A549 (cell line): ENCODE measurements at regions not wholly inside any gene's neighbourhood (a gene's known extent, or its start where the extent isn't known, plus 50 kb on each side); places are given as distances from the start of the nearest gene placed in this dataset.
A peak's percentile ranks its signal among the peaks of the same experiment; 100 is the strongest.

Experiments
- ATAC-seq, 2 experiments: fragments of 200-7000 bp in 1 of 2; fragments of >200 bp in 1 of 2; cut with Nextera tagmentation in 1 of 2; cut with Tn5 transposase in 1 of 2; 3 replicates each; pipeline versions ENCODE4 v1.8.0 to v1.9.1; 2018 to 2020; ENCODE audit warnings: mild to moderate bottlenecking in 1 of 2, moderate library complexity in 1 of 2
- CTCF ChIA-PET: fragments of 300-600 bp; sonication (Branson Sonifier 250); formaldehyde crosslinking; extraction: SDS; loops from one replicate; lab custom pipeline; 2021; ENCODE audit warnings: antibody characterized with exemption, inconsistent platforms; lab: Yijun Ruan, JAX
- POLR2A ChIA-PET: fragments of 350-600 bp; formaldehyde crosslinking; extraction: SDS; loops from one replicate; lab custom pipeline; 2021; ENCODE audit warnings: antibody characterized with exemption, inconsistent platforms; lab: Yijun Ruan, JAX
- DNase-seq, 2 experiments: peaks; one replicate each; pipeline versions ENCODE4 v3.0.0 to v3.0.0-alpha.2; 2011 to 2016; ENCODE audit warnings: low read depth in 1 of 2, low spot score in 1 of 2
- FAIRE-seq: peaks from 2 replicates; lab custom pipeline; 2011; peaks lifted over from hg19 to GRCh38; lab: Jason Lieb, UNC
- H3K27ac ChIP-seq, 2 experiments: fragments of >200 bp; sonication (Bioruptor Twin); formaldehyde crosslinking; 3 replicates each; pipeline ENCODE4 v1.5.1; 2016 to 2017
- H3K4me1 ChIP-seq: fragments of >200 bp; sonication (Bioruptor Twin); formaldehyde crosslinking; 3 replicates; pipeline ENCODE4 v1.6.1; 2016
- H3K4me2 ChIP-seq: fragments of >200 bp; sonication (Bioruptor Twin); formaldehyde crosslinking; 3 replicates; pipeline ENCODE4 v1.6.1; 2016
- H3K4me3 ChIP-seq: fragments of >200 bp; sonication (Bioruptor Twin); formaldehyde crosslinking; 3 replicates; pipeline ENCODE4 v1.5.1; 2016
- H3K9me3 ChIP-seq: fragments of >200 bp; sonication (Bioruptor Twin); formaldehyde crosslinking; 3 replicates; pipeline ENCODE4 v1.6.1; 2016
- CBX2 ChIP-seq: fragments of 200-600 bp; sonication (generic); IDR thresholded peaks from 2 replicates; pipeline ENCODE4 v1.6.1; 2016; ENCODE audit warnings: low read depth, mild to moderate bottlenecking, borderline replicate concordance
- CEBPB ChIP-seq, 2 experiments: fragments of >200 bp in 1 of 2; sonication (Bioruptor Twin) in 1 of 2; formaldehyde crosslinking in 1 of 2; IDR thresholded peaks; 2 replicates each; pipeline ENCODE4 v1.6.1; 2012 to 2016
- CTCF ChIP-seq: fragments of >200 bp; sonication (Bioruptor Twin); formaldehyde crosslinking; IDR thresholded peaks from 3 replicates; pipeline ENCODE4 v1.5.1; 2016
- ELK1 ChIP-seq: fragments of 150-350 bp; IDR thresholded peaks from 2 replicates; pipeline ENCODE4 v1.6.1; 2014; ENCODE audit warnings: low read depth, mild to moderate bottlenecking, low read length
- FOSL2 ChIP-seq, 2 experiments: fragments of 450-650 bp in 1 of 2; fragments of >200 bp in 1 of 2; sonication (Bioruptor Twin) in 1 of 2; formaldehyde crosslinking; IDR thresholded peaks; 2 replicates each; pipeline versions ENCODE4 v1.5.0 to v1.6.1; 2016 to 2020; ENCODE audit warnings: mild to moderate bottlenecking in 1 of 2, moderate library complexity in 1 of 2
- GATA3 ChIP-seq: IDR thresholded peaks from 2 replicates; pipeline ENCODE4 v1.6.1; 2012; ENCODE audit warnings: borderline replicate concordance
- HES2 ChIP-seq: fragments of >200 bp; sonication (Bioruptor Twin); formaldehyde crosslinking; IDR thresholded peaks from 2 replicates; pipeline ENCODE4 v1.6.1; 2016
- HOXB5 ChIP-seq: fragments of 250-450 bp; sonication (Bioruptor Pico); IDR thresholded peaks from 2 replicates; pipeline ENCODE4 v1.5.0; 2020; ENCODE audit warnings: mild to moderate bottlenecking, moderate library complexity
- JUN ChIP-seq, 2 experiments: fragments of >200 bp; sonication (Bioruptor Twin); formaldehyde crosslinking; IDR thresholded peaks; 2 replicates in 1 of 2; 3 replicates in 1 of 2; pipeline ENCODE4 v1.6.1; 2016 to 2017
- MAZ ChIP-seq: fragments of 150-350 bp; IDR thresholded peaks from 2 replicates; pipeline ENCODE4 v1.6.1; 2014; ENCODE audit warnings: antibody characterized with exemption, low read depth, low read length, borderline replicate concordance
- NFE2L2 ChIP-seq: fragments of 150-350 bp; conservative IDR thresholded peaks from 2 replicates; pipeline ENCODE4 v1.6.1; 2014; ENCODE audit warnings: low read length
- NPAS2 ChIP-seq: fragments of 250-450 bp; sonication (Bioruptor Pico); IDR thresholded peaks from 2 replicates; pipeline ENCODE4 v1.8.0; 2022; ENCODE audit warnings: mild to moderate bottlenecking, moderate library complexity, borderline replicate concordance
- NR3C1 ChIP-seq: fragments of >200 bp; sonication (Bioruptor Twin); formaldehyde crosslinking; IDR thresholded peaks from 3 replicates; pipeline ENCODE4 v1.6.1; 2017
- PHF8 ChIP-seq: fragments of 200-600 bp; sonication (generic); IDR thresholded peaks from 2 replicates; pipeline ENCODE4 v1.6.1; 2016; ENCODE audit warnings: low read depth, mild to moderate bottlenecking, antibody characterized with exemption, moderate library complexity, borderline replicate concordance
- POLR2A ChIP-seq: IDR thresholded peaks from 2 replicates; pipeline ENCODE4 v1.6.1; 2012; ENCODE audit warnings: mild to moderate bottlenecking, low read length
- RAD21 ChIP-seq, 2 experiments: fragments of >200 bp in 1 of 2; sonication (Bioruptor Twin) in 1 of 2; formaldehyde crosslinking in 1 of 2; IDR thresholded peaks in 1 of 2; conservative IDR thresholded peaks in 1 of 2; 2 replicates in 1 of 2; 3 replicates in 1 of 2; pipeline ENCODE4 v1.6.1; 2012 to 2018; ENCODE audit warnings: inconsistent platforms in 1 of 2
- RCOR1 ChIP-seq: fragments of 150-350 bp; IDR thresholded peaks from 2 replicates; pipeline ENCODE4 v1.6.1; 2014; ENCODE audit warnings: antibody characterized with exemption, low read length, low read depth
- RNF2 ChIP-seq: fragments of 200-600 bp; sonication (generic); IDR thresholded peaks from 2 replicates; pipeline ENCODE4 v1.6.1; 2016; ENCODE audit warnings: low read depth, mild to moderate bottlenecking, antibody characterized with exemption, moderate library complexity, borderline replicate concordance
- SMC3 ChIP-seq: fragments of >200 bp; sonication (Bioruptor Twin); formaldehyde crosslinking; IDR thresholded peaks from 3 replicates; pipeline ENCODE4 v1.6.1; 2018; ENCODE audit warnings: inconsistent platforms
- TP53 ChIP-seq: fragments of 250-450 bp; sonication (Bioruptor Pico); IDR thresholded peaks from 2 replicates; pipeline ENCODE4 v1.5.0; 2021; ENCODE audit warnings: mild to moderate bottlenecking, moderate library complexity
- ZNF302 ChIP-seq: fragments of 250-450 bp; sonication (Bioruptor Pico); IDR thresholded peaks from 2 replicates; pipeline ENCODE4 v1.9.0; 2021; ENCODE audit warnings: inconsistent platforms, mild to moderate bottlenecking, moderate library complexity
- WGBS: methylation state at CpG from one replicate; pipeline ENCODE4 v1.1.6; 2017; ENCODE audit errors: missing lambda C conversion rate; 5-methylcytosine and 5-hydroxymethylcytosine counted together
- TF ChIP-seq, protein P1 (sequence below): fragments of 250-450 bp; sonication (Bioruptor Pico); IDR thresholded peaks from 2 replicates; pipeline ENCODE4 v1.5.0; 2021; ENCODE audit warnings: mild to moderate bottlenecking, moderate library complexity, borderline replicate concordance
- TF ChIP-seq, protein P2 (sequence below): fragments of 450-650 bp; IDR thresholded peaks from 2 replicates; pipeline ENCODE4 v1.6.1; 2014; ENCODE audit warnings: antibody characterized with exemption

- POLR2A ChIA-PET, result interaction anchor here (1.4 to 4.0 kb wide), 3 partner anchors 49 to 87 kb away, joined by 3 to 36 read pairs (median 36); partner anchors contain the start of gene RIPK4
- CTCF ChIA-PET, result interaction anchor here (0.8 to 2.1 kb wide), 3 partner anchors 68 to 89 kb away, joined by 3 to 13 read pairs (median 8); no protein-coding TSS in a partner anchor
- ATAC-seq (no peak), FAIRE-seq (no peak), DNase-seq (peak in 1 of 2 experiments; percentile 48)
- Histone ChIP-seq H3K4me2 (peak overlapping the region; percentile 87), H3K4me3 (peak overlapping the region; percentile 50), H3K9me3 (no peaks in the 10 kb centered on the region), H3K4me1 (peaks cover 76% of the 10 kb centered on the region), H3K27ac (peak overlapping the region; percentile 98)
- TF ChIP-seq NPAS2 (CRISPR knock-in tag), result no peak
- no peak for TF ChIP-seq HES2
- TF ChIP-seq, protein P1, sequence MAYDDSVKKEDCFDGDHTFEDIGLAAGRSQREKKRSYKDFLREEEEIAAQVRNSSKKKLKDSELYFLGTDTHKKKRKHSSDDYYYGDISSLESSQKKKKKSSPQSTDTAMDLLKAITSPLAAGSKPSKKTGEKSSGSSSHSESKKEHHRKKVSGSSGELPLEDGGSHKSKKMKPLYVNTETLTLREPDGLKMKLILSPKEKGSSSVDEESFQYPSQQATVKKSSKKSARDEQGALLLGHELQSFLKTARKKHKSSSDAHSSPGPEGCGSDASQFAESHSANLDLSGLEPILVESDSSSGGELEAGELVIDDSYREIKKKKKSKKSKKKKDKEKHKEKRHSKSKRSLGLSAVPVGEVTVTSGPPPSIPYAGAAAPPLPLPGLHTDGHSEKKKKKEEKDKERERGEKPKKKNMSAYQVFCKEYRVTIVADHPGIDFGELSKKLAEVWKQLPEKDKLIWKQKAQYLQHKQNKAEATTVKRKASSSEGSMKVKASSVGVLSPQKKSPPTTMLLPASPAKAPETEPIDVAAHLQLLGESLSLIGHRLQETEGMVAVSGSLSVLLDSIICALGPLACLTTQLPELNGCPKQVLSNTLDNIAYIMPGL (CRISPR knock-in tag), result no peak
- no peak for TF ChIP-seq CBX2
- TF ChIP-seq NR3C1, result no peak
- TF ChIP-seq JUN (IDR thresholded peaks at IDR 0.05), result no peak
- TF ChIP-seq NFE2L2, result no peak
- no peak for TF ChIP-seq GATA3
- no peak for TF ChIP-seq TP53 (CRISPR knock-in tag)
- TF ChIP-seq CTCF, result no peak
- no peak for TF ChIP-seq CEBPB (IDR thresholded peaks at IDR 0.05)
- TF ChIP-seq MAZ, result no peak
- no peak for TF ChIP-seq ZNF302 (CRISPR knock-in tag)
- 70% methylated on average over 21 of the region's 23 CpGs for WGBS
Measured at GRCh38 chr21:41680444-41681347, 86.2 kb downstream of the RIPK4 start.

- peak; percentile 90 to 99 for DNase-seq
- CTCF ChIA-PET, result interaction anchor here (0.5 to 3.0 kb wide), 8 partner anchors 12 to 101 kb away, joined by 3 to 16 read pairs (median 3); no protein-coding TSS in a partner anchor
- peak overlapping the region; percentile 98 for H3K27ac ChIP-seq
- POLR2A ChIA-PET, result interaction anchor here (0.9 to 4.0 kb wide), 12 partner anchors 36 to 100 kb away, joined by 3 to 36 read pairs (median 8); partner anchors contain the start of gene RIPK4
- H3K4me1 ChIP-seq, result peaks cover 60% of the 10 kb centered on the region
- WGBS, result 0% methylated on average over 3 of the region's 11 CpGs
- peak; percentile 88 for ATAC-seq
- TF ChIP-seq JUN (IDR thresholded peaks at IDR 0.05) (0 out of 5 replicates have a peak, but pooled peaks of 1 of the 2 experiments have one; percentile 12), CTCF (no peak), RNF2 (no peak), PHF8 (no peak), ELK1 (no peak), POLR2A (peak; percentile 57), RCOR1 (no peak), HOXB5 (CRISPR knock-in tag) (no peak), GATA3 (no peak), SMC3 (no peak), RAD21 (conservative IDR thresholded peaks at IDR 0.05 in 1 of 2, IDR thresholded peaks at IDR 0.05 in 1 of 2) (0 out of 5 replicates have a peak, but pooled peaks of 1 of the 2 experiments have one; percentile 6), MAZ (no peak), FOSL2 (IDR thresholded peaks at IDR 0.05) (no peak), FOSL2 (CRISPR knock-in tag; IDR thresholded peaks at IDR 0.05) (peak; percentile 95), CEBPB (IDR thresholded peaks at IDR 0.05) (peak; percentile 6 to 71; a peak in 2 of 4 replicates), CBX2 (no peak)
- TF ChIP-seq, protein P2, sequence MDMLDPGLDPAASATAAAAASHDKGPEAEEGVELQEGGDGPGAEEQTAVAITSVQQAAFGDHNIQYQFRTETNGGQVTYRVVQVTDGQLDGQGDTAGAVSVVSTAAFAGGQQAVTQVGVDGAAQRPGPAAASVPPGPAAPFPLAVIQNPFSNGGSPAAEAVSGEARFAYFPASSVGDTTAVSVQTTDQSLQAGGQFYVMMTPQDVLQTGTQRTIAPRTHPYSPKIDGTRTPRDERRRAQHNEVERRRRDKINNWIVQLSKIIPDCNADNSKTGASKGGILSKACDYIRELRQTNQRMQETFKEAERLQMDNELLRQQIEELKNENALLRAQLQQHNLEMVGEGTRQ, result peak; percentile 73
- H3K9me3 ChIP-seq, result no peaks in the 10 kb centered on the region
- FAIRE-seq, result peak; percentile 39
- peak overlapping the region; percentile 50 for H3K4me3 ChIP-seq
- H3K4me2 ChIP-seq, result peak overlapping the region; percentile 87
Measured at GRCh38 chr21:41678924-41679318, 87.9 kb downstream of the RIPK4 start.
